Transverse colon (tissue), 4 donors: ENCODE measurements at regions not wholly inside any gene's neighbourhood (a gene's known extent, or its start where the extent isn't known, plus 50 kb on each side); places are given as distances from the start of the nearest gene placed in this dataset.
"Not testable (repeated sequence)": the region's sequence is repeated elsewhere in the genome, so short reads cannot be mapped to it uniquely, and the experiment has no call there.

Experiments used
- DNase-seq: peaks from one replicate; pipeline ENCODE4 v3.0.0-alpha.2; 2019
- H3K27ac ChIP-seq, 4 donors: fragments of 200-600 bp; sonication (generic); 2 replicates each; pipeline ENCODE4 v1.5.1; 2016 to 2018; ENCODE audit warnings: inconsistent platforms in 4 of 4
- H3K27me3 ChIP-seq: fragments of 200-600 bp; sonication (generic); 2 replicates; pipeline ENCODE4 v1.5.1; 2017; ENCODE audit warnings: inconsistent platforms
- H3K36me3 ChIP-seq, 4 donors: fragments of 200-600 bp; sonication (generic); 2 replicates each; pipeline ENCODE4 v1.5.1; 2017 to 2019; ENCODE audit warnings: inconsistent platforms in 4 of 4
- H3K4me1 ChIP-seq, 4 donors: fragments of 200-600 bp; sonication (generic); 2 replicates each; pipeline ENCODE4 v1.5.1; 2017 to 2020; ENCODE audit warnings: inconsistent platforms in 4 of 4
- H3K4me3 ChIP-seq, 4 donors: fragments of 200-600 bp; sonication (generic); 1 replicate in 1 of 4; 2 replicates in 3 of 4; pipeline versions ENCODE4 v1.5.1 to v1.6.1; 2017 to 2019; ENCODE audit warnings: inconsistent platforms in 4 of 4
- H3K9me3 ChIP-seq, 2 donors: fragments of 200-600 bp; sonication (generic); 2 replicates each; pipeline ENCODE4 v1.5.1; 2017 to 2019; ENCODE audit warnings: inconsistent platforms in 2 of 2
- EP300 ChIP-seq: sonication (generic); formaldehyde crosslinking; IDR thresholded peaks from one replicate; pipeline ENCODE4 v1.6.1; 2017; ENCODE audit warnings: antibody characterized with exemption, low read depth
- POLR2A ChIP-seq: fragments of 450-650 bp; IDR thresholded peaks from one replicate; pipeline ENCODE4 v1.6.1; 2016; ENCODE audit warnings: antibody characterized with exemption, mild to moderate bottlenecking, moderate library complexity
- POLR2AphosphoS5 ChIP-seq, 3 donors: sonication (generic); formaldehyde crosslinking; IDR thresholded peaks; one replicate each; pipeline ENCODE4 v1.6.1; 2016; ENCODE audit warnings: antibody characterized with exemption in 3 of 3
- WGBS, 2 donors: methylation state at CpG; one replicate each; pipeline ENCODE4 v1.1.5; 2018; ENCODE audit warnings: low coverage in 1 of 2; 5-methylcytosine and 5-hydroxymethylcytosine counted together
- in situ Hi-C, 4 donors: fragments of 200-750 bp; cut with MboI; loops; one replicate each; pipeline versions ENCODE4 v1.15.0 to v1.15.1; 2017; ENCODE audit warnings: low sequenced_read_pairs in 3 of 4, low pct_ligation_motif_present in 1 of 4, low pct_unique_long_range_greater_than_20kb in 1 of 4
- intact Hi-C: fragments of 100-400 bp; cut with DNase I; formaldehyde crosslinking; loops from one replicate; pipeline ENCODE4 v1.15.1; 2023; ENCODE audit warnings: low total_unique reads
- TF ChIP-seq, protein P1 (sequence below), 5 experiments: fragments of 200-600 bp in 3 of 5; fragments of 450-650 bp in 2 of 5; sonication (generic) in 3 of 5; IDR thresholded peaks; 1 replicate in 2 of 5; 2 replicates in 3 of 5; pipeline ENCODE4 v1.5.1; 2016 to 2017; ENCODE audit warnings: antibody characterized with exemption in 5 of 5, inconsistent platforms in 3 of 5, mild to moderate bottlenecking in 2 of 5, moderate library complexity in 1 of 5

DNA sequence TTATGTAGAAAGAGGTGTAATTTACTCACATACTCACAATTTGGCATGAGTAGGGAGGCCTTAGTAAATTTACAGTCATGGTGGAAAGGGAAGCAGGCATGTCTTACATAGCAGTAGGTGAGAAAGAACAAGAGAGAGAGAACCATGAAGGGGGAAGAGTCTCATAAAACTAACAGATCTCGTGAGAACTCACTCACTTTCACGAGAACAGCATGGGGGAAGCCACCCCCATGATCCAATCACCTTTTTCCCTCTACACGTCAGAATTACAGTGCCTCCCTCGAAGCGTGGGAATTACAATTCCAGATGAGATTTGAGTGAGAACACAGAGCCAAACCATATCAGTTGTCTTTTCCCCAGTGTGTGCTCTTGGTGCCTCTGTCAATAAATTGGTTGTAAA, 855.3 kb downstream of the TBL1XR1 start:
- intact Hi-C loops (no loop called here), in situ Hi-C loops (no loop called here)
- 82 to 93% methylated on average over 5 of the region's 5 CpGs for WGBS, 2 donors
- no peaks in the 10 kb centered on the region for H3K27me3 ChIP-seq
- no peaks in the 10 kb centered on the region for H3K9me3 ChIP-seq
- TF ChIP-seq EP300 (no peak), POLR2A (no peak), POLR2AphosphoS5 (IDR thresholded peaks at IDR 0.05) (no peak)
- TF ChIP-seq, protein P1, sequence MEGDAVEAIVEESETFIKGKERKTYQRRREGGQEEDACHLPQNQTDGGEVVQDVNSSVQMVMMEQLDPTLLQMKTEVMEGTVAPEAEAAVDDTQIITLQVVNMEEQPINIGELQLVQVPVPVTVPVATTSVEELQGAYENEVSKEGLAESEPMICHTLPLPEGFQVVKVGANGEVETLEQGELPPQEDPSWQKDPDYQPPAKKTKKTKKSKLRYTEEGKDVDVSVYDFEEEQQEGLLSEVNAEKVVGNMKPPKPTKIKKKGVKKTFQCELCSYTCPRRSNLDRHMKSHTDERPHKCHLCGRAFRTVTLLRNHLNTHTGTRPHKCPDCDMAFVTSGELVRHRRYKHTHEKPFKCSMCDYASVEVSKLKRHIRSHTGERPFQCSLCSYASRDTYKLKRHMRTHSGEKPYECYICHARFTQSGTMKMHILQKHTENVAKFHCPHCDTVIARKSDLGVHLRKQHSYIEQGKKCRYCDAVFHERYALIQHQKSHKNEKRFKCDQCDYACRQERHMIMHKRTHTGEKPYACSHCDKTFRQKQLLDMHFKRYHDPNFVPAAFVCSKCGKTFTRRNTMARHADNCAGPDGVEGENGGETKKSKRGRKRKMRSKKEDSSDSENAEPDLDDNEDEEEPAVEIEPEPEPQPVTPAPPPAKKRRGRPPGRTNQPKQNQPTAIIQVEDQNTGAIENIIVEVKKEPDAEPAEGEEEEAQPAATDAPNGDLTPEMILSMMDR (IDR thresholded peaks at IDR 0.05), result no peak
- H3K4me3 ChIP-seq, result no peak overlapping the region
- no peaks in the 10 kb centered on the region for H3K4me1 ChIP-seq
- H3K27ac ChIP-seq, result no peak overlapping the region
- H3K36me3 ChIP-seq, result no peaks in the 10 kb centered on the region
- no peak for DNase-seq

GRCh38 chr3:176328666-176329065, 868.6 kb downstream of the TBL1XR1 start:
- Histone ChIP-seq H3K4me3 (no peak overlapping the region), H3K27ac (no peak overlapping the region), H3K4me1 (no peaks in the 10 kb centered on the region), H3K9me3 (no peaks in the 10 kb centered on the region), H3K27me3 (no peaks in the 10 kb centered on the region), H3K36me3 (no peaks in the 10 kb centered on the region)
- in situ Hi-C loops, result no loop called here
- 76 to 81% methylated on average over 1 of the region's 1 CpG for WGBS, 2 donors
- intact Hi-C loops, result no loop called here
- no peak for DNase-seq
- TF ChIP-seq EP300 (no peak), POLR2AphosphoS5 (IDR thresholded peaks at IDR 0.05) (no peak), POLR2A (no peak)
- TF ChIP-seq, protein P1 (IDR thresholded peaks at IDR 0.05), result no peak

DNA sequence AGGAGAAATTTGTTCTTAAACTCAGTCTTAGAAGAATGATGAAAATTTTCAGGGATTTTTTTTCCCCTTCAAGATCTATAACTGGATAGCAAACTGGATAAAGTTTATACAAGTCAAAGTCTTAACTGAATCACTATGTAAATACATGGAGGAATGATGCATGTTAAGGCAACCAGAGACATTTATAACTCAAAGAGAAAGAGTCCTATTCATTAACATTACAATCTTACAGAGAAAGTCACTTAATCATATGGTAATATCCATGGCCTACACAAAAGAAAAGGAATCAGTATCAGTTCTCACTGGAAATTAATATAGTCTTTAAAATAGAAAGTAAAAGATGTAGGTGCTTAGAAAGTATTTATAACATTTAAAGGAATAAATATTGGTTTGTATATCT, 869.1 kb downstream of the TBL1XR1 start:
- intact Hi-C loops, result no loop called here

DNA sequence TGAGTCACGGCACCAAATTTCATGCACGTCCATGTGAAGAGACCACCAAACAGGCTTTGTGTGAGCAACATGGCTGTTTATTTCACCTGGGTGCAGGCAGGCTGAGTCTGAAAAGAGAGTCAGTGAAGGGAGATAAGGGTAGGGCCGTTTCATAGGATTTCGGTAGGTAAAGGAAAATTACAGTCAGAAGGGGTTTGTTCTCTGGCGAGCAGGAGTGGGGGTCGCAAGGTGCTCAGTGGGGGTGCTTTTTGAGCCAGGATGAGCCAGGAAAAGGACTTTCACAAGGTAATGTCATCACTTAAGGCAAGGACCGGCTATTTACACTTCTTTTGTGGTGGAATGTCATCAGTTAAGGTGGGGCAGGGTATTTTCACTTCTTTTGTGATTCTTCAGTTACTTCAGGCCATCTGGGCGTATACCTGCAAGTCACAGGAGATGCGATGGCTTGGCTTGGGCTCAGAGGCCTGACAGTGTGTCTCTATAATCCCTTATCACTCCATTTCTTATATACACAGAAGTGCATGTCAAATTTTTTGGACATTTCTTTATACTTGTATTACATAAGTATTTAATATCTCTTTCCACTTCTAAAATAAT, 870.3 kb downstream of the TBL1XR1 start:
- 78 to 80% methylated on average over 4 to 9 of the region's 9 CpGs for WGBS, 2 donors
- H3K4me1 ChIP-seq, H3K9me3 ChIP-seq, DNase-seq, H3K27me3 ChIP-seq, in situ Hi-C loops, H3K36me3 ChIP-seq, intact Hi-C loops, H3K27ac ChIP-seq, H3K4me3 ChIP-seq: not testable (repeated sequence)

More for the DNA sequence above, 869.1 kb downstream of the TBL1XR1 start:
- TF ChIP-seq, protein P1 (IDR thresholded peaks at IDR 0.05), result no peak
- no peak for TF ChIP-seq EP300
- TF ChIP-seq POLR2AphosphoS5 (IDR thresholded peaks at IDR 0.05), result no peak
- Histone ChIP-seq H3K27ac (no peak overlapping the region), H3K36me3 (no peaks in the 10 kb centered on the region), H3K9me3 (no peaks in the 10 kb centered on the region), H3K4me1 (no peaks in the 10 kb centered on the region), H3K27me3 (no peaks in the 10 kb centered on the region), H3K4me3 (no peak overlapping the region)
- DNase-seq, result no peak
- in situ Hi-C loops, result no loop called here

DNA sequence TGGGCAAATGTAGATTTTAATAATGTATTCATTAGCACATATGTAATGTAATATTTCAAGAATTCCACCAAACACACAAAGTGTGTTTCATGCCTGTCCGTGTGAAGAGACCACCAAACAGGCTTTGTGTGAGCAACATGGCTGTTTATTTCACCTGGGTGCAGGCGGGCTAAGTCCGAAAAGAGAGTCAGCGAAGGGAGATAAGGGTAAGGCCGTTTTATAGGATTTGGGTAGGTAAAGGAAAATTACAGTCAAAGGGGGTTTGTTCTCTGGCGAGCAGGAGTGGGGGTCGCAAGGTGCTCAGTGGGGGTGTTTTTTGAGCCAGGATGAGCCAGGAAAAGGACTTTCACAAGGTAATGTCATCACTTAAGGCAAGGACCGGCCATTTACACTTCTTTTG, 875.8 kb downstream of the TBL1XR1 start:
- H3K9me3 ChIP-seq, H3K4me1 ChIP-seq, in situ Hi-C loops, H3K27me3 ChIP-seq, intact Hi-C loops, DNase-seq, H3K27ac ChIP-seq, H3K36me3 ChIP-seq, H3K4me3 ChIP-seq: not testable (repeated sequence)
- WGBS, 2 donors, result 79 to 92% methylated on average over 6 to 8 of the region's 8 CpGs
